Mesenchymal stem cell (in vitro differentiated cells and primary cell): ENCODE measurements at regions not wholly inside any gene's neighbourhood (a gene's known extent, or its start where the extent isn't known, plus 50 kb on each side); places are given as distances from the start of the nearest gene placed in this dataset.
"Not testable (repeated sequence)": the region's sequence is repeated elsewhere in the genome, so short reads cannot be mapped to it uniquely, and the experiment has no call there.

ENCODE experiments used
- DNase-seq: peaks from one replicate; pipeline ENCODE4 v3.0.0-alpha.2; 2013
- H2AFZ ChIP-seq: one replicate; pipeline ENCODE4 v1.6.1; 2013; ENCODE audit warnings: low read depth, mild to moderate bottlenecking, control low read depth, inconsistent platforms, low read length, moderate library complexity
- H2AK5ac ChIP-seq: 2 replicates; pipeline ENCODE4 v1.6.1; 2013; ENCODE audit warnings: low read length, moderate library complexity, mild to moderate bottlenecking, inconsistent platforms; ENCODE audit not compliant: severe bottlenecking
- H2BK120ac ChIP-seq: one replicate; pipeline ENCODE4 v1.6.1; 2013; ENCODE audit warnings: low read depth, mild to moderate bottlenecking, inconsistent platforms, low read length, moderate library complexity
- H2BK12ac ChIP-seq, 2 experiments: one replicate each; pipeline ENCODE4 v1.6.1; 2013; ENCODE audit warnings: inconsistent platforms in 2 of 2, low read length in 2 of 2, mild to moderate bottlenecking in 2 of 2, moderate library complexity in 2 of 2, control low read depth in 1 of 2
- H2BK15ac ChIP-seq: one replicate; pipeline ENCODE4 v1.6.1; 2013; ENCODE audit warnings: mild to moderate bottlenecking, low read depth, inconsistent platforms; ENCODE audit not compliant: poor library complexity, severe bottlenecking
- H2BK5ac ChIP-seq: 2 replicates; pipeline ENCODE4 v1.6.1; 2013; ENCODE audit warnings: low read depth, mild to moderate bottlenecking, low read length, control low read depth, inconsistent platforms; ENCODE audit not compliant: poor library complexity, severe bottlenecking
- H3K14ac ChIP-seq, 2 experiments: one replicate each; pipeline ENCODE4 v1.6.1; 2013; ENCODE audit warnings: inconsistent platforms in 2 of 2, low read length in 2 of 2, control low read depth in 1 of 2, mild to moderate bottlenecking in 1 of 2, moderate library complexity in 1 of 2
- H3K18ac ChIP-seq, 2 experiments: one replicate each; pipeline ENCODE4 v1.6.1; 2013; ENCODE audit warnings: inconsistent platforms in 2 of 2, low read length in 2 of 2, control low read depth in 1 of 2, low read depth in 1 of 2, mild to moderate bottlenecking in 1 of 2
- H3K23ac ChIP-seq, 2 experiments: one replicate each; pipeline ENCODE4 v1.6.1; 2013; ENCODE audit warnings: inconsistent platforms in 2 of 2, low read length in 2 of 2, mild to moderate bottlenecking in 2 of 2, moderate library complexity in 2 of 2, control low read depth in 1 of 2
- H3K27ac ChIP-seq: 2 replicates; pipeline ENCODE4 v1.5.1; 2013; ENCODE audit warnings: mild to moderate bottlenecking, moderate library complexity, low read length, control low read depth, inconsistent platforms; ENCODE audit not compliant: poor library complexity, severe bottlenecking
- H3K27me3 ChIP-seq, 2 experiments: 2 replicates each; pipeline versions ENCODE4 v1.6.1 to v1.7.0; 2013; ENCODE audit warnings: low read length in 2 of 2, mild to moderate bottlenecking in 2 of 2, moderate library complexity in 2 of 2, control low read depth in 1 of 2, inconsistent platforms in 1 of 2; ENCODE audit not compliant: control insufficient read depth in 1 of 2, insufficient read depth in 1 of 2
- H3K36me3 ChIP-seq, 2 experiments: 2 replicates each; pipeline versions ENCODE4 v1.6.1 to v1.7.0; 2013; ENCODE audit warnings: low read length in 2 of 2, control low read depth in 1 of 2, inconsistent platforms in 1 of 2, low read depth in 1 of 2, mild to moderate bottlenecking in 1 of 2; ENCODE audit not compliant: insufficient read depth in 2 of 2, control insufficient read depth in 1 of 2
- H3K4ac ChIP-seq, 2 experiments: one replicate each; pipeline ENCODE4 v1.6.1; 2013; ENCODE audit warnings: inconsistent platforms in 2 of 2, low read length in 2 of 2, mild to moderate bottlenecking in 2 of 2, moderate library complexity in 2 of 2, control low read depth in 1 of 2, low read depth in 1 of 2
- H3K4me1 ChIP-seq: 2 replicates; pipeline ENCODE4 v1.6.1; 2013; ENCODE audit warnings: low read depth, low read length, control low read depth; ENCODE audit not compliant: control insufficient read depth, insufficient read depth
- H3K4me2 ChIP-seq: 2 replicates; pipeline ENCODE4 v1.6.1; 2013; ENCODE audit warnings: low read length, mild to moderate bottlenecking, inconsistent platforms; ENCODE audit not compliant: poor library complexity, severe bottlenecking
- H3K4me3 ChIP-seq, 2 experiments: 2 replicates each; pipeline versions ENCODE4 v1.5.1 to v1.7.0; 2013; ENCODE audit warnings: low read length in 2 of 2, mild to moderate bottlenecking in 2 of 2, control low read depth in 1 of 2, low read depth in 1 of 2; ENCODE audit not compliant: insufficient read depth in 1 of 2
- H3K79me1 ChIP-seq: replicated peaks from 2 replicates; pipeline ENCODE4 v1.6.1; 2013; ENCODE audit warnings: mild to moderate bottlenecking, control low read depth, low read length, inconsistent platforms; ENCODE audit not compliant: poor library complexity, severe bottlenecking
- H3K9ac ChIP-seq: 2 replicates; pipeline ENCODE4 v1.7.0; 2013; ENCODE audit warnings: mild to moderate bottlenecking, low read length, moderate library complexity
- H3K9me3 ChIP-seq: 2 replicates; pipeline ENCODE4 v1.7.0; 2013; ENCODE audit warnings: mild to moderate bottlenecking, low read length; ENCODE audit not compliant: control insufficient read depth
- H4K8ac ChIP-seq: one replicate; pipeline ENCODE4 v1.6.1; 2013; ENCODE audit warnings: inconsistent platforms, mild to moderate bottlenecking, low read length, moderate library complexity
- H4K91ac ChIP-seq: one replicate; pipeline ENCODE4 v1.6.1; 2013; ENCODE audit warnings: mild to moderate bottlenecking, low read length, inconsistent platforms
- WGBS: methylation state at CpG from one replicate; pipeline ENCODE4 v1.1.7; 2013; ENCODE audit warnings: mixed read lengths; 5-methylcytosine and 5-hydroxymethylcytosine counted together

GRCh38 chr12:8351073-8351472 lies 104.7 kb upstream of the CLEC6A start:
- not testable (repeated sequence) for H3K4ac ChIP-seq, H3K4me2 ChIP-seq, H2BK120ac ChIP-seq, H3K23ac ChIP-seq, DNase-seq, H2BK15ac ChIP-seq, H3K9ac ChIP-seq, H3K18ac ChIP-seq, H2BK5ac ChIP-seq, H4K91ac ChIP-seq, H3K4me1 ChIP-seq, H3K27ac ChIP-seq, H2AK5ac ChIP-seq, H2AFZ ChIP-seq, H3K9me3 ChIP-seq, H3K4me3 ChIP-seq, H2BK12ac ChIP-seq, H3K36me3 ChIP-seq, H3K27me3 ChIP-seq, H4K8ac ChIP-seq, H3K79me1 ChIP-seq, H3K14ac ChIP-seq
- WGBS, result 79% methylated on average over 3 of the region's 3 CpGs

DNA sequence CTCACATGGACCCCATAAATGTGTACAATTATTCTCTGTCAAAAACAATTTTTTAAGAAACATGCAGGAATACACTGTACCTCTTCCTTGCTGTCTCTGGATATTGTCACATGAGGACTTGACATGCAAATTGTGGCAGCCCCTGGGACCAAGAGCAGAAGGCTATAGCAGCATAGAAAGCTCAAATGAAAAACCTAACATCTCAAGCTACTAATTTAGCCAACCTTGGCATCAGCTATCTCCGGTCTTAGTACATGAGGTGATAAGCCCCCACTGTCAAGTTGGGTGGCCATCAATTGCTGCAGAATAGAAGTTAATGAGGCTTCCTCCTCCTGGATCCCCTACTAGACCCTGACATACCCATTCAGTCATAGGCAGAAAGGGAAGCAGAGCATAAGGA lies 101.0 kb upstream of the CLEC6A start:
- H2BK12ac ChIP-seq, result not testable (repeated sequence)

GRCh38 chr12:8355531-8355930 lies 100.2 kb upstream of the CLEC6A start:
- not testable (repeated sequence) for H3K4me2 ChIP-seq, DNase-seq, H3K9ac ChIP-seq, H4K91ac ChIP-seq, H2AFZ ChIP-seq, H3K36me3 ChIP-seq, H3K14ac ChIP-seq, H2BK120ac ChIP-seq, H3K79me1 ChIP-seq, H3K18ac ChIP-seq, H3K27ac ChIP-seq, H3K23ac ChIP-seq, H3K27me3 ChIP-seq, H2BK15ac ChIP-seq, H2AK5ac ChIP-seq, H3K4me3 ChIP-seq, H3K4ac ChIP-seq, H3K4me1 ChIP-seq, H3K9me3 ChIP-seq, H2BK5ac ChIP-seq, H2BK12ac ChIP-seq, H4K8ac ChIP-seq
- 91% methylated on average over 3 of the region's 4 CpGs for WGBS

More for the DNA sequence above, 101.0 kb upstream of the CLEC6A start:
- H2BK5ac ChIP-seq, H2AK5ac ChIP-seq, H3K9me3 ChIP-seq, H3K23ac ChIP-seq, H3K14ac ChIP-seq, H3K4ac ChIP-seq, H2BK120ac ChIP-seq, H3K4me2 ChIP-seq, H4K8ac ChIP-seq, H3K9ac ChIP-seq, H3K79me1 ChIP-seq, H3K4me3 ChIP-seq, DNase-seq, H3K27me3 ChIP-seq, H2AFZ ChIP-seq, H3K36me3 ChIP-seq, H3K18ac ChIP-seq, H3K4me1 ChIP-seq, H2BK15ac ChIP-seq, H4K91ac ChIP-seq, H3K27ac ChIP-seq: not testable (repeated sequence)
- WGBS, result 83% methylated on average over 1 of the region's 1 CpG

- not testable (repeated sequence) for H3K4me3 ChIP-seq, H3K4me1 ChIP-seq, H2BK5ac ChIP-seq, H3K27ac ChIP-seq, H3K9ac ChIP-seq, H3K18ac ChIP-seq, H4K91ac ChIP-seq, H3K79me1 ChIP-seq, H4K8ac ChIP-seq, H2AFZ ChIP-seq, H3K9me3 ChIP-seq, H2BK12ac ChIP-seq, H3K23ac ChIP-seq, H3K27me3 ChIP-seq, H3K4me2 ChIP-seq, H2AK5ac ChIP-seq, H2BK15ac ChIP-seq, H3K36me3 ChIP-seq, H3K14ac ChIP-seq, H3K4ac ChIP-seq, H2BK120ac ChIP-seq
- DNase-seq, result peak; percentile 10
- 0% methylated on average over 1 of the region's 5 CpGs for WGBS
These were observed 82.0 kb upstream of the CLEC6A start for GRCh38 chr12:8373744-8374143.
